HG03045 (cell line): ENCODE measurements at regions not wholly inside any gene's neighbourhood (a gene's known extent, or its start where the extent isn't known, plus 50 kb on each side); places are given as distances from the start of the nearest gene placed in this dataset.
"Not testable (repeated sequence)": the region's sequence is repeated elsewhere in the genome, so short reads cannot be mapped to it uniquely, and the experiment has no call there.

ENCODE experiments used
- ATAC-seq: cut with Tn5 transposase; IDR thresholded peaks from one replicate; pipeline ENCODE4 v1.9.1; 2021; ENCODE audit warnings: mild to moderate bottlenecking, moderate library complexity; ENCODE audit not compliant: unreplicated experiment

- ATAC-seq, result no peak
Observed at GRCh38 chr6:85041376-85041775, 277.0 kb upstream of the TBX18 start.

- no peak for ATAC-seq
Observed at GRCh38 chr6:85037221-85037620, 272.8 kb upstream of the TBX18 start.

- no peak for ATAC-seq
Observed at GRCh38 chr6:85035766-85036165, 271.4 kb upstream of the TBX18 start.

GRCh38 chr6:85033547-85033946, 269.1 kb upstream of the TBX18 start:
- no peak for ATAC-seq

- ATAC-seq, result no peak
Observed at GRCh38 chr6:85026021-85026420, 261.6 kb upstream of the TBX18 start.

GRCh38 chr6:85023721-85024120, 259.3 kb upstream of the TBX18 start:
- ATAC-seq, result no peak

GRCh38 chr6:85017352-85017751, 253.0 kb upstream of the TBX18 start:
- ATAC-seq, result no peak

- ATAC-seq, result no peak
Observed at GRCh38 chr6:85016726-85017125, 252.3 kb upstream of the TBX18 start.

GRCh38 chr6:85015396-85015990, 251.1 kb upstream of the TBX18 start:
- ATAC-seq, result no peak

GRCh38 chr6:85010865-85011264, 246.5 kb upstream of the TBX18 start:
- no peak for ATAC-seq

- ATAC-seq, result no peak
Observed at GRCh38 chr6:85008296-85009009, 244.1 kb upstream of the TBX18 start.

GRCh38 chr6:85006362-85006761, 242.0 kb upstream of the TBX18 start:
- no peak for ATAC-seq

- no peak for ATAC-seq
Observed at GRCh38 chr6:85005494-85005893, 241.1 kb upstream of the TBX18 start.

- no peak for ATAC-seq
Observed at GRCh38 chr6:85004361-85004995, 240.1 kb upstream of the TBX18 start.

- ATAC-seq, result no peak
Observed at GRCh38 chr6:85002847-85003246, 238.4 kb upstream of the TBX18 start.

- ATAC-seq, result no peak
Observed at GRCh38 chr6:85000001-85000400, 235.6 kb upstream of the TBX18 start.

GRCh38 chr6:84998223-84998622, 233.8 kb upstream of the TBX18 start:
- ATAC-seq, result no peak

- not testable (repeated sequence) for ATAC-seq
Observed at GRCh38 chr6:84988766-84989165, 224.4 kb upstream of the TBX18 start.

- not testable (repeated sequence) for ATAC-seq
Observed at GRCh38 chr6:84985490-84985889, 221.1 kb upstream of the TBX18 start.

GRCh38 chr6:84979541-84979940, 215.1 kb upstream of the TBX18 start:
- no peak for ATAC-seq

- ATAC-seq, result no peak
Observed at GRCh38 chr6:84977363-84977705, 212.9 kb upstream of the TBX18 start.
